Adrenal gland (tissue), 9 donors: ENCODE measurements at regions not wholly inside any gene's neighbourhood (a gene's known extent, or its start where the extent isn't known, plus 50 kb on each side); places are given as distances from the start of the nearest gene placed in this dataset.

Source experiments
- DNase-seq, 7 donors: peaks; one replicate each; pipeline ENCODE4 v3.0.0-alpha.2; 2019 to 2020
- H3K27ac ChIP-seq, 5 donors: fragments of 200-600 bp; sonication (generic) in 4 of 5; 1 replicate in 3 of 5; 2 replicates in 2 of 5; pipeline versions ENCODE4 v1.5.1 to v1.8.0; 2016 to 2020; ENCODE audit warnings: mild to moderate bottlenecking in 1 of 5
- H3K27me3 ChIP-seq: fragments of 200-600 bp; 2 replicates; pipeline ENCODE4 v1.8.0; 2021
- H3K36me3 ChIP-seq, 2 donors: fragments of 200-600 bp; replicated peaks in 1 of 2; 1 replicate in 1 of 2; 2 replicates in 1 of 2; pipeline versions ENCODE4 v1.5.1 to v1.8.0; 2018 to 2022
- H3K4me1 ChIP-seq, 2 donors: fragments of 200-600 bp; replicated peaks in 1 of 2; 1 replicate in 1 of 2; 2 replicates in 1 of 2; pipeline versions ENCODE4 v1.5.1 to v1.8.0; 2018 to 2021
- H3K4me3 ChIP-seq, 4 donors: fragments of 200-600 bp; sonication (generic) in 3 of 4; one replicate each; pipeline ENCODE4 v1.5.1; 2016 to 2018
- H3K9me3 ChIP-seq, 3 donors: fragments of 200-600 bp; sonication (generic) in 1 of 3; replicated peaks in 1 of 3; 1 replicate in 2 of 3; 2 replicates in 1 of 3; pipeline versions ENCODE4 v1.5.1 to v1.8.0; 2016 to 2021
- POLR2A ChIP-seq, 2 donors: fragments of 450-650 bp; IDR thresholded peaks; one replicate each; pipeline ENCODE4 v1.6.1; 2017; ENCODE audit warnings: antibody characterized with exemption in 2 of 2, mild to moderate bottlenecking in 2 of 2, moderate library complexity in 1 of 2
- WGBS, 4 donors: extraction: QIAGEN DNeasy Blood & Tissue Kit in 2 of 4; methylation state at CpG; one replicate each; pipeline versions ENCODE4 v1.1.5 to v1.1.7; 2013 to 2017; 5-methylcytosine and 5-hydroxymethylcytosine counted together
- intact Hi-C, 2 donors: fragments of 100-400 bp; cut with DNase I; formaldehyde crosslinking; loops; one replicate each; pipeline versions ENCODE4 v1.14.1 to v1.15.0; 2022 to 2023
- TF ChIP-seq, protein P1 (sequence below), 6 experiments: fragments of 450-650 bp in 4 of 6; fragments of 200-600 bp in 2 of 6; sonication (generic) in 1 of 6; IDR thresholded peaks; 1 replicate in 5 of 6; 2 replicates in 1 of 6; pipeline versions ENCODE4 v1.5.1 to v1.8.0; 2016 to 2021; ENCODE audit warnings: antibody characterized with exemption in 6 of 6, mild to moderate bottlenecking in 2 of 6, moderate library complexity in 1 of 6
- donor health status: healthy with polysubstance abuse.
- donor health status: Bipolar disorder and iron deficiency.
- donor health status: DM: yes; HTN: yes; CAD: no.
- donor health status: DM: no; HTN: no; CAD: no.
- donor health status: DM: no; HTN: no; CAD: no.

DNA sequence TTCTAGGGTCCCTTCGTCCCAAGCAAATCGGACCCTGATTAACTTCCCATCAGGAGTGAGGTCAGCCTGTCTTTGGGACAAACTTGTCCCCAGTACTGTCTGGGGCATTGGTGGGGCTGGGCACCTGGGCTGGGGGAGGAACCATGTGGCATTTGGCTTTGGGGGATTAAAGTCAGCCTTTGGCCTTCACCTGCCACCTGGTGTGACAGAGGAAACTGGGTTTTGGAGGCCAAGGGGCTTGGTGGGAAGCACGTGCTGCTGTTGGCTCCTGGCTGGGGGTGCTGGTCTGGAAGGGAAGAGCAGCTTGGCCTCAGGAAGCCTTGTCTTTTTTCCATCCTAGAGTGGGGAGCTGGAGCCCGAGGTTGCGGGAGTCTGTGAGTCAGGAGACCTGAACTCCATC, 78.4 kb upstream of the NECTIN1 start:
- 79 to 83% (median 81%) methylated on average over 3 to 5 of the region's 5 CpGs for WGBS, 4 donors
- TF ChIP-seq, protein P1, sequence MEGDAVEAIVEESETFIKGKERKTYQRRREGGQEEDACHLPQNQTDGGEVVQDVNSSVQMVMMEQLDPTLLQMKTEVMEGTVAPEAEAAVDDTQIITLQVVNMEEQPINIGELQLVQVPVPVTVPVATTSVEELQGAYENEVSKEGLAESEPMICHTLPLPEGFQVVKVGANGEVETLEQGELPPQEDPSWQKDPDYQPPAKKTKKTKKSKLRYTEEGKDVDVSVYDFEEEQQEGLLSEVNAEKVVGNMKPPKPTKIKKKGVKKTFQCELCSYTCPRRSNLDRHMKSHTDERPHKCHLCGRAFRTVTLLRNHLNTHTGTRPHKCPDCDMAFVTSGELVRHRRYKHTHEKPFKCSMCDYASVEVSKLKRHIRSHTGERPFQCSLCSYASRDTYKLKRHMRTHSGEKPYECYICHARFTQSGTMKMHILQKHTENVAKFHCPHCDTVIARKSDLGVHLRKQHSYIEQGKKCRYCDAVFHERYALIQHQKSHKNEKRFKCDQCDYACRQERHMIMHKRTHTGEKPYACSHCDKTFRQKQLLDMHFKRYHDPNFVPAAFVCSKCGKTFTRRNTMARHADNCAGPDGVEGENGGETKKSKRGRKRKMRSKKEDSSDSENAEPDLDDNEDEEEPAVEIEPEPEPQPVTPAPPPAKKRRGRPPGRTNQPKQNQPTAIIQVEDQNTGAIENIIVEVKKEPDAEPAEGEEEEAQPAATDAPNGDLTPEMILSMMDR (IDR thresholded peaks at IDR 0.05) = no peak
- TF ChIP-seq POLR2A (IDR thresholded peaks at IDR 0.05) = no peak
- no peaks in the 10 kb centered on the region for H3K4me1 ChIP-seq
- intact Hi-C loops = no loop called here
- H3K9me3 ChIP-seq = no peaks in the 10 kb centered on the region
- no peak for DNase-seq
- H3K36me3 ChIP-seq = no peaks in the 10 kb centered on the region
- H3K4me3 ChIP-seq = no peak overlapping the region
- H3K27ac ChIP-seq = no peak overlapping the region
- H3K27me3 ChIP-seq = no peaks in the 10 kb centered on the region

DNA sequence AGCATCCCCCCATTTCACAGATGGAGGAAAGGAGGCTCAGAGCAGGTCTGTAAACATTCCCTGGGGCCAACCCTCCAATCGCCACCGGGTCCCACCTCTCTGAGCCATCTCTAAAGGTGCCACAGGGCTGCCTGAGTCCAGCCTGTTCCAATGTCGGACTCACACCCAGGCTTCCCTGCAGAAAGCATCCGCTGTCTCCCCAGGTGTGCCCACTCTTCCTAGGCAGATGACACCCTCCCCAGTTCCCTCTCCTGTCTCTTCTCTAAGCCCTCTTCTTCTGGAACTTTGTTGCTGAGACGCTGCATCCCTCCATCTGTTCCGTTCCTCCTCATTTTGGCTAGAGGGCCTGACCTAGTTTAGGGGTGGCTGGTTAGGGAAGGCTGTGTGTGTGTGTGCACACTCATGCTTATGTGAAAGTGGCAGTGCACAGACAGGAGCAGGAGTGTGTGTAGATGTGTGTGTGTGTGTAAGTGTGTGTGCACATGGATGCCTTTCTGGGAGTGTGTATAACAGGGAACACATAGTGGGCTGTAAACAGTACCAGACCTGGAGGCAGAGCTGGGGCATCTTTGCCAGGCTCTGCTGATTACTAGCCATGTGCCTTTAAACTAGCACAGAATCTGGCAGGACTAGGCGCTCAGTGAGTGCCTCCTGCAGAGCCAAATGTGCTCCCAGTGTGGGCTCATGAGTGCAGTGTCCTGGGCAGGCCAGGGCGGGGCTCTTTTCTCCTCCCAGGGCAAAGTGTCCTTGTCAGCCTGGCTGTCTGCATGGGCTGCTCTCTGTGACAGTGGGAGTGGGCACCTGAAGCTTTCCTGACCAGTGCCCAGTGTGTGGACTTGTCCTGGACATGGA, 77.3 kb upstream of the NECTIN1 start:
- H3K27me3 ChIP-seq = no peaks in the 10 kb centered on the region
- no peak for DNase-seq
- no peaks in the 10 kb centered on the region for H3K9me3 ChIP-seq
- no peak for TF ChIP-seq POLR2A (IDR thresholded peaks at IDR 0.05)
- TF ChIP-seq, protein P1 (IDR thresholded peaks at IDR 0.05) = no peak
- intact Hi-C loops = no loop called here
- H3K27ac ChIP-seq = no peak overlapping the region
- WGBS, 4 donors = 79 to 90% (median 87%) methylated on average over 7 to 8 of the region's 8 CpGs
- H3K4me3 ChIP-seq = no peak overlapping the region
- H3K4me1 ChIP-seq = no peaks in the 10 kb centered on the region
- no peaks in the 10 kb centered on the region for H3K36me3 ChIP-seq

DNA sequence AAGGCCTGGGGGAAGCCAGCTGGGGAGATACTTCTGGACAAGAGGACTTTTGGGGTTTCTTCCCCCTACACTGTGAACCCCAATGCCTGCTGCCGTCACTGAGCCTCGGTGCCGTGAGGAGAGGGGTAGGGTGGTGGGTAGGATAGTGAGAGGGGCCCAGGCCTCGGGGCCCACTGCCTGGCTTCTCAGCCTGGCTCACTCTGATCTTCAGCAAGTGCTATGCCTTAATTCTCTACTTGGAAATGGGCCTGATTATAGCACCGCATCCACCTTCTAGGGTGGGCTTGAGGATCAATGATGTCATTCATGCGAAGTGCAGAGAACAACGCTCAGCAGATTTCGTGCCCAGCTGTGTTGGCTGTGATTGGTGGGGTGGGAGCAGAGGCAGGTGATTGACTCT, 76.7 kb upstream of the NECTIN1 start:
- TF ChIP-seq POLR2A (IDR thresholded peaks at IDR 0.05) = no peak
- TF ChIP-seq, protein P1 (IDR thresholded peaks at IDR 0.05) = no peak
- H3K27me3 ChIP-seq = no peaks in the 10 kb centered on the region
- no peak for DNase-seq
- intact Hi-C loops = no loop called here
- H3K27ac ChIP-seq = no peak overlapping the region
- H3K36me3 ChIP-seq = no peaks in the 10 kb centered on the region
- no peak overlapping the region for H3K4me3 ChIP-seq
- no peaks in the 10 kb centered on the region for H3K9me3 ChIP-seq
- no peaks in the 10 kb centered on the region for H3K4me1 ChIP-seq
- 90 to 95% (median 91%) methylated on average over 5 to 8 of the region's 8 CpGs for WGBS, 4 donors

DNA sequence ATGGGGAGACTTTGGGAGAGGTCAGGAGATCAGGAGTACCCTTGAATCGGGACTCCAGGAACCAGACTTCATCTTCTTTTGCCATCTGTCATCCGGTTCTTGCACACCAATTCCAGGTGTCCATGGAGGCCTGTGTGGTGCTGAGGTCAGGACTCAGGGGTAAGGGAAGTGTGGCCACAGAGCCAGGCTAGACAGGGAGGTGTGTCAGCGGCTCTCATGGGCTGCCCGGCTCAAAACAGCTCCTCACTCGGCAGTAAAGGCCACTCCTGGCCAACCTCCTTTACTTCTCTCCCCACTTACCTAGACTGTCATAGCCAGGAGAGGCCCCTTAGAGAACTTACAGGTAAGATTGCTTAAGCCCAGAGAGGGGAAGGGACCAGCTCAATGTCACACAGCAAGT, 75.7 kb upstream of the NECTIN1 start:
- no peak for DNase-seq
- 91 to 93% (median 92%) methylated on average over 5 of the region's 5 CpGs for WGBS, 4 donors
- Histone ChIP-seq H3K27ac (no peak overlapping the region), H3K4me1 (no peaks in the 10 kb centered on the region), H3K4me3 (no peak overlapping the region), H3K27me3 (no peaks in the 10 kb centered on the region), H3K9me3 (no peaks in the 10 kb centered on the region), H3K36me3 (no peaks in the 10 kb centered on the region)
- no peak for TF ChIP-seq POLR2A (IDR thresholded peaks at IDR 0.05)
- TF ChIP-seq, protein P1 (IDR thresholded peaks at IDR 0.05) = no peak
- intact Hi-C loops = no loop called here
